Peyer's patch (tissue), 4 donors: ENCODE measurements at regions not wholly inside any gene's neighbourhood (a gene's known extent, or its start where the extent isn't known, plus 50 kb on each side); places are given as distances from the start of the nearest gene placed in this dataset.
A peak's percentile ranks its signal among the peaks of the same experiment; 100 is the strongest.

Experiments
- DNase-seq, 3 donors: peaks; one replicate each; pipeline ENCODE4 v3.0.0-alpha.2; 2017 to 2019
- H3K27ac ChIP-seq, 4 donors: fragments of 200-600 bp; sonication (generic); one replicate each; pipeline ENCODE4 v1.5.1; 2016 to 2019
- H3K27me3 ChIP-seq, 2 donors: fragments of 200-600 bp; sonication (generic); one replicate each; pipeline ENCODE4 v1.5.1; 2019
- H3K36me3 ChIP-seq, 3 donors: fragments of 200-600 bp; sonication (generic); one replicate each; pipeline ENCODE4 v1.5.1; 2016 to 2019
- H3K4me1 ChIP-seq, 4 donors: fragments of 200-600 bp; sonication (generic); one replicate each; pipeline ENCODE4 v1.5.1; 2016 to 2019
- H3K4me3 ChIP-seq, 4 donors: fragments of 200-600 bp; sonication (generic); 1 replicate in 3 of 4; 2 replicates in 1 of 4; pipeline ENCODE4 v1.5.1; 2016 to 2019; ENCODE audit warnings: mild to moderate bottlenecking in 1 of 4
- H3K9me3 ChIP-seq, 4 donors: fragments of 200-600 bp; sonication (generic); one replicate each; pipeline ENCODE4 v1.5.1; 2016 to 2019; ENCODE audit warnings: mild to moderate bottlenecking in 1 of 4
- POLR2A ChIP-seq, 2 donors: fragments of 450-650 bp; IDR thresholded peaks; one replicate each; pipeline ENCODE4 v1.5.1; 2017; ENCODE audit warnings: antibody characterized with exemption in 2 of 2, mild to moderate bottlenecking in 2 of 2, moderate library complexity in 2 of 2
- TF ChIP-seq, protein P1 (sequence below), 6 experiments: fragments of 450-650 bp in 4 of 6; fragments of 200-600 bp in 2 of 6; sonication (generic) in 1 of 6; IDR thresholded peaks; one replicate each; pipeline ENCODE4 v1.5.1; 2017 to 2019; ENCODE audit warnings: antibody characterized with exemption in 6 of 6, mild to moderate bottlenecking in 3 of 6, moderate library complexity in 1 of 6

GRCh38 chr15:85847031-85847430 is 52.3 kb upstream of the KLHL25 start:
- Histone ChIP-seq H3K9me3 (no peaks in the 10 kb centered on the region), H3K4me1 (no peaks in the 10 kb centered on the region), H3K36me3 (no peaks in the 10 kb centered on the region), H3K27ac (no peak overlapping the region), H3K4me3 (no peak overlapping the region), H3K27me3 (no peaks in the 10 kb centered on the region)
- DNase-seq, result no peak
- TF ChIP-seq POLR2A (IDR thresholded peaks at IDR 0.05), result no peak
- TF ChIP-seq, protein P1, sequence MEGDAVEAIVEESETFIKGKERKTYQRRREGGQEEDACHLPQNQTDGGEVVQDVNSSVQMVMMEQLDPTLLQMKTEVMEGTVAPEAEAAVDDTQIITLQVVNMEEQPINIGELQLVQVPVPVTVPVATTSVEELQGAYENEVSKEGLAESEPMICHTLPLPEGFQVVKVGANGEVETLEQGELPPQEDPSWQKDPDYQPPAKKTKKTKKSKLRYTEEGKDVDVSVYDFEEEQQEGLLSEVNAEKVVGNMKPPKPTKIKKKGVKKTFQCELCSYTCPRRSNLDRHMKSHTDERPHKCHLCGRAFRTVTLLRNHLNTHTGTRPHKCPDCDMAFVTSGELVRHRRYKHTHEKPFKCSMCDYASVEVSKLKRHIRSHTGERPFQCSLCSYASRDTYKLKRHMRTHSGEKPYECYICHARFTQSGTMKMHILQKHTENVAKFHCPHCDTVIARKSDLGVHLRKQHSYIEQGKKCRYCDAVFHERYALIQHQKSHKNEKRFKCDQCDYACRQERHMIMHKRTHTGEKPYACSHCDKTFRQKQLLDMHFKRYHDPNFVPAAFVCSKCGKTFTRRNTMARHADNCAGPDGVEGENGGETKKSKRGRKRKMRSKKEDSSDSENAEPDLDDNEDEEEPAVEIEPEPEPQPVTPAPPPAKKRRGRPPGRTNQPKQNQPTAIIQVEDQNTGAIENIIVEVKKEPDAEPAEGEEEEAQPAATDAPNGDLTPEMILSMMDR (IDR thresholded peaks at IDR 0.05), result no peak

DNA sequence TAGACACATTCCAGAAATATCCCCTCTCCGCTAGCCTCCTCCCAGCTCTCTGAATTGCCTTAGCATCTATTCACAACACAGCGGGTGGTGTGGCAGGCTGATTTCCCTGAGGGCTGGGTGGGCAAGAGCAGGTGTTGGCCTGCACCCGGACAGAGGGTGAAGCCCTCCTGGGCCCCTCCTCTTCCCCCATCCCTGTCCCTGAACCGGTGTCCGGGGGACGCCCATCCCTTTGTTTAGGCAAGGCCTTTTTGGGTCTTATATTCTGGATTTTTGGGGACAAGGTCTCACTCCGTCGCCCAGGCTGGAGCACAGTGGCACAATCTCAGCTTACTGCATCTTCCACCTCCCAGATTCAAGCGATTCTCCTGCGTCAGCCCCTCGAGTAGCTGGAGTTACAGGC is 55.2 kb upstream of the KLHL25 start:
- Histone ChIP-seq H3K4me1 (no peaks in the 10 kb centered on the region), H3K4me3 (no peak overlapping the region), H3K27me3 (no peaks in the 10 kb centered on the region), H3K36me3 (no peaks in the 10 kb centered on the region), H3K9me3 (no peaks in the 10 kb centered on the region), H3K27ac (no peak overlapping the region)
- no peak for DNase-seq
- TF ChIP-seq, protein P1 (IDR thresholded peaks at IDR 0.05), result no peak
- TF ChIP-seq POLR2A (IDR thresholded peaks at IDR 0.05), result no peak

- Histone ChIP-seq H3K27ac (no peak overlapping the region), H3K4me3 (no peak overlapping the region), H3K27me3 (no peaks in the 10 kb centered on the region), H3K4me1 (no peaks in the 10 kb centered on the region), H3K9me3 (no peaks in the 10 kb centered on the region), H3K36me3 (no peaks in the 10 kb centered on the region)
- no peak for TF ChIP-seq POLR2A (IDR thresholded peaks at IDR 0.05)
- TF ChIP-seq, protein P1 (IDR thresholded peaks at IDR 0.05), result no peak
- no peak for DNase-seq
These were observed 58.2 kb upstream of the KLHL25 start for GRCh38 chr15:85852969-85853368.

DNA sequence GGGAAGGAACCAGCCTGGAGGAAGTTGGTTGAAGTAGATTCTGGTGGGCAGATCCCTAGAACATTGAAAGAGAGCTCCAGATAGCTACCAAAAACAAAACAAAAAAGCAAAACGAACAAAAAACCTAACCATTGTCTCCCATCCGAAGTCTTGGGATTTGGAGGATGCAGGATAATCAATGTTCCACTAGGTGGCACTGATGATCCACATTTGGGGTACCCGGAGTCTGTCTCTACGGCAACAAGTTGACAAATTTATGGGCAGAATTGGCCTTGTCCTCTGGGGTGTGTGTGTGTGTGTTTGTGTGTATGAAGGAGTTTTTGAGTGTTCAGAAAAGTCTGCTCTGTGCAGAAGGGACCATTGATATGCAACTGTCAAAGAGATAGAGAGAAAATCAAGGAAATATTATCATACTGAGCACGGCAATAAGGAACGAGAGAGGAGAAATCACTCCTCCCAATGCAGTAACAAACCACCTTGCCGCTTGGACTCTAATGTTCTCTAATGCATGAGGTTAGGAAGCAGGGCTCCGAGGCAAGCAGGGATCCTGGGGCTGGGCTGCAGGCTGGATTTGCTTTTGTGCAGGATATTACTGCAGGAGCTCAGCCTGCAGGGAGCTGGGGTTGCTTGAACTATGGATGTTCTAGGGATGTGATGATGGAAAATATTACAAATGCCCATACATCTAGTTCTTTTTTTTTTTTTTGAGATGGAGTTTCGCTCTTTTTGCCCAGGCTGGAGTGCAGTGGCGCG is 59.8 kb upstream of the KLHL25 start:
- peak in 1 of 3 donors; percentile 66 for DNase-seq
- H3K4me3 ChIP-seq, result no peak overlapping the region
- no peak overlapping the region for H3K27ac ChIP-seq
- TF ChIP-seq POLR2A (IDR thresholded peaks at IDR 0.05), result no peak
- TF ChIP-seq, protein P1 (IDR thresholded peaks at IDR 0.05), result peak; percentile 67 to 88 (median 83)
- H3K4me1 ChIP-seq, result peaks cover 0 to 7% (median 2%) of the 10 kb centered on the region in 4 donors
- no peaks in the 10 kb centered on the region for H3K36me3 ChIP-seq
- no peaks in the 10 kb centered on the region for H3K27me3 ChIP-seq
- H3K9me3 ChIP-seq, result no peaks in the 10 kb centered on the region

DNA sequence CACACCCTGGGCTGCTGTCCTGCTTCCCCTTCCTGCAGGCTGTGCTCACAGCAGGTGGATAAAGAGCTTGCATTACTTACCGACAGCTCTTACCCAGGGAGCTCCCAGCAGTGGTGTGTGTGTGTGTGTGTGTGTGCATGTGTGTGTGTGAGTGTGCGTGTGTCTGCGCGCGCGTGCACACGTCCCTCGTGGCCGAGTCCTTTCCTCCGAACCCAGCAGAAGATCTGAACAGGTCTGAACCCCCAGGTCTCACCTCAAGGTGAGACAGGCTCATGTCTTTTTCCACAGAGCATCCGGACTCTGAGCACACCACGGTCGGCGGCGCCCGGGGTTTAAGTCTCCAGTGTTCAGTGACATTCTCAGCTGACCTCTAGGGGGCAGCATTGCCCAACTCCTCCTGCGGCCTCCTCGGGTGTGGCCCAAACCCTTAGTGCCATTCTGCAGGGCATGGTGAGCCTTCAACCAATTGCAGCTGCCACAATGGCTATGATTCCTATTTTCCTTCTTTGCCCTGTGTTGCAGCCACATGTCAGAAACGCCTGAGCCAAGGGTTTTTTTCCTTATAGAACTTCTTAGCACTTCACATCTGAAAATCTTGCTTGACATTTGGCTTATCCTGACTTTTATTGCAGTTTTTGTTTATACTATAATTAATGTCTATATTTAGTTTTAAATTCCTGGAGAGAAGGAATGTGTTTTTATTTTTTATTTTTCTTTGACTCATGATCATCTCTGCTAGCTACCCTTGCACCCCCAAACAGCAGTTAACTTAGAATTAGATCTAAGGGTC is 64.1 kb upstream of the KLHL25 start:
- no peak for TF ChIP-seq POLR2A (IDR thresholded peaks at IDR 0.05)
- TF ChIP-seq, protein P1 (IDR thresholded peaks at IDR 0.05), result peak; percentile 42 to 78 (median 70)
- H3K4me1 ChIP-seq, result peaks cover 0 to 7% (median 2%) of the 10 kb centered on the region in 4 donors
- no peaks in the 10 kb centered on the region for H3K9me3 ChIP-seq
- H3K27me3 ChIP-seq, result no peaks in the 10 kb centered on the region
- H3K4me3 ChIP-seq, result no peak overlapping the region
- H3K27ac ChIP-seq, result no peak overlapping the region
- peak; percentile 45 to 84 (median 79) for DNase-seq
- H3K36me3 ChIP-seq, result no peaks in the 10 kb centered on the region
